ENCODE measurements at regions not wholly inside any gene's neighbourhood (a gene's known extent, or its start where the extent isn't known, plus 50 kb on each side); places are given as distances from the start of the nearest gene placed in this dataset.

- TF ChIP-seq, protein P1, sequence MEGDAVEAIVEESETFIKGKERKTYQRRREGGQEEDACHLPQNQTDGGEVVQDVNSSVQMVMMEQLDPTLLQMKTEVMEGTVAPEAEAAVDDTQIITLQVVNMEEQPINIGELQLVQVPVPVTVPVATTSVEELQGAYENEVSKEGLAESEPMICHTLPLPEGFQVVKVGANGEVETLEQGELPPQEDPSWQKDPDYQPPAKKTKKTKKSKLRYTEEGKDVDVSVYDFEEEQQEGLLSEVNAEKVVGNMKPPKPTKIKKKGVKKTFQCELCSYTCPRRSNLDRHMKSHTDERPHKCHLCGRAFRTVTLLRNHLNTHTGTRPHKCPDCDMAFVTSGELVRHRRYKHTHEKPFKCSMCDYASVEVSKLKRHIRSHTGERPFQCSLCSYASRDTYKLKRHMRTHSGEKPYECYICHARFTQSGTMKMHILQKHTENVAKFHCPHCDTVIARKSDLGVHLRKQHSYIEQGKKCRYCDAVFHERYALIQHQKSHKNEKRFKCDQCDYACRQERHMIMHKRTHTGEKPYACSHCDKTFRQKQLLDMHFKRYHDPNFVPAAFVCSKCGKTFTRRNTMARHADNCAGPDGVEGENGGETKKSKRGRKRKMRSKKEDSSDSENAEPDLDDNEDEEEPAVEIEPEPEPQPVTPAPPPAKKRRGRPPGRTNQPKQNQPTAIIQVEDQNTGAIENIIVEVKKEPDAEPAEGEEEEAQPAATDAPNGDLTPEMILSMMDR (conservative IDR thresholded peaks at IDR 0.05; ENCODE audit: low read depth, low read length), result no peak
- TF ChIP-seq FOS (IDR thresholded peaks at IDR 0.05; ENCODE audit: low read depth, low read length) (no peak), POLR2A (IDR thresholded peaks at IDR 0.05; ENCODE audit: low read depth, low read length) (no peak), RCOR1 (IDR thresholded peaks at IDR 0.05; ENCODE audit: insufficient replicate concordance, low read length) (no peak), BHLHE40 (IDR thresholded peaks at IDR 0.05; ENCODE audit: low read depth, low read length) (no peak), CHD1 (IDR thresholded peaks at IDR 0.05; ENCODE audit: low read depth, low read length) (no peak), RAD21 (IDR thresholded peaks at IDR 0.05; ENCODE audit: low read length) (no peak), RFX5 (IDR thresholded peaks at IDR 0.05; ENCODE audit: low read depth, low read length) (no peak), ELK1 (IDR thresholded peaks at IDR 0.05; ENCODE audit: borderline replicate concordance, low read depth, low read length) (no peak), MAZ (IDR thresholded peaks at IDR 0.05; ENCODE audit: borderline replicate concordance, low read depth, low read length) (no peak)
Observed at GRCh38 chr6:9896806-9897205, 518.1 kb downstream of the TFAP2A start.
